ENCODE measurements at regions not wholly inside any gene's neighbourhood (a gene's known extent, or its start where the extent isn't known, plus 50 kb on each side); places are given as distances from the start of the nearest gene placed in this dataset.
"Not testable (repeated sequence)": the region's sequence is repeated elsewhere in the genome, so short reads cannot be mapped to it uniquely, and the experiment has no call there.

- no peak for DNase-seq
- in situ Hi-C loops (cut with MboI; ENCODE audit: low pct_unique_long_range_greater_than_20kb, low sequenced_read_pairs), result loop anchor here (25.0 kb wide), 2 partner anchors 259 to 341 kb away; partner anchors contain the start of gene KLF3
These were observed 343.2 kb upstream of the KLF3 start for GRCh38 chr4:38320833-38321232.

- in situ Hi-C loops (cut with MboI; ENCODE audit: low pct_unique_long_range_greater_than_20kb, low sequenced_read_pairs), result loop anchor here (25.0 kb wide), 2 partner anchors 260 to 340 kb away; partner anchors contain the start of gene KLF3
- no peak for DNase-seq
These were observed 341.3 kb upstream of the KLF3 start for GRCh38 chr4:38322714-38323113.

GRCh38 chr4:38323141-38323641, 340.8 kb upstream of the KLF3 start:
- in situ Hi-C loops (cut with MboI; ENCODE audit: low pct_unique_long_range_greater_than_20kb, low sequenced_read_pairs), result loop anchor here (25.0 kb wide), 2 partner anchors 261 to 339 kb away; partner anchors contain the start of gene KLF3

GRCh38 chr4:38324861-38325628, 339.0 kb upstream of the KLF3 start:
- DNase-seq, result no peak
- in situ Hi-C loops (cut with MboI; ENCODE audit: low pct_unique_long_range_greater_than_20kb, low sequenced_read_pairs), result loop anchor here (25.0 kb wide), 2 partner anchors 263 to 337 kb away; partner anchors contain the start of gene KLF3

More at GRCh38 chr4:38323141-38323641, 340.8 kb upstream of the KLF3 start:
- DNase-seq, result no peak

- no peak for DNase-seq
- in situ Hi-C loops (cut with MboI; ENCODE audit: low pct_unique_long_range_greater_than_20kb, low sequenced_read_pairs), result no loop called here
These were observed 338.4 kb upstream of the KLF3 start for GRCh38 chr4:38325629-38325913.

GRCh38 chr4:38326499-38326898, 337.5 kb upstream of the KLF3 start:
- in situ Hi-C loops (cut with MboI; ENCODE audit: low pct_unique_long_range_greater_than_20kb, low sequenced_read_pairs), result no loop called here

GRCh38 chr4:38327174-38327573, 336.8 kb upstream of the KLF3 start:
- no peak for DNase-seq
- in situ Hi-C loops (cut with MboI; ENCODE audit: low pct_unique_long_range_greater_than_20kb, low sequenced_read_pairs), result no loop called here

More at GRCh38 chr4:38326499-38326898, 337.5 kb upstream of the KLF3 start:
- no peak for DNase-seq

- in situ Hi-C loops (cut with MboI; ENCODE audit: low pct_unique_long_range_greater_than_20kb, low sequenced_read_pairs), result no loop called here
- DNase-seq, result no peak
These were observed 334.8 kb upstream of the KLF3 start for GRCh38 chr4:38328989-38329729.

- in situ Hi-C loops (cut with MboI; ENCODE audit: low pct_unique_long_range_greater_than_20kb, low sequenced_read_pairs), result no loop called here
- no peak for DNase-seq
These were observed 333.7 kb upstream of the KLF3 start for GRCh38 chr4:38330321-38330720.

- DNase-seq, result no peak
- in situ Hi-C loops (cut with MboI; ENCODE audit: low pct_unique_long_range_greater_than_20kb, low sequenced_read_pairs), result no loop called here
These were observed 333.1 kb upstream of the KLF3 start for GRCh38 chr4:38330936-38331335.

GRCh38 chr4:38332699-38333098, 331.3 kb upstream of the KLF3 start:
- DNase-seq, result no peak
- in situ Hi-C loops (cut with MboI; ENCODE audit: low pct_unique_long_range_greater_than_20kb, low sequenced_read_pairs), result no loop called here

GRCh38 chr4:38333219-38333618, 330.8 kb upstream of the KLF3 start:
- in situ Hi-C loops (cut with MboI; ENCODE audit: low pct_unique_long_range_greater_than_20kb, low sequenced_read_pairs), result no loop called here

GRCh38 chr4:38334791-38335190, 329.2 kb upstream of the KLF3 start:
- in situ Hi-C loops (cut with MboI; ENCODE audit: low pct_unique_long_range_greater_than_20kb, low sequenced_read_pairs), result no loop called here
- DNase-seq, result no peak

More at GRCh38 chr4:38333219-38333618, 330.8 kb upstream of the KLF3 start:
- DNase-seq, result no peak

- DNase-seq; in situ Hi-C loops (cut with MboI; ENCODE audit: low pct_unique_long_range_greater_than_20kb, low sequenced_read_pairs): not testable (repeated sequence)
These were observed 325.1 kb upstream of the KLF3 start for GRCh38 chr4:38338939-38339338.

- in situ Hi-C loops (cut with MboI; ENCODE audit: low pct_unique_long_range_greater_than_20kb, low sequenced_read_pairs), result no loop called here
- no peak for DNase-seq
These were observed 320.4 kb upstream of the KLF3 start for GRCh38 chr4:38343608-38344007.

- no peak for DNase-seq
- in situ Hi-C loops (cut with MboI; ENCODE audit: low pct_unique_long_range_greater_than_20kb, low sequenced_read_pairs), result no loop called here
These were observed 319.1 kb upstream of the KLF3 start for GRCh38 chr4:38344929-38345328.

- in situ Hi-C loops (cut with MboI; ENCODE audit: low pct_unique_long_range_greater_than_20kb, low sequenced_read_pairs), result no loop called here
- DNase-seq, result peak; percentile 11
These were observed 316.7 kb upstream of the KLF3 start for GRCh38 chr4:38347251-38347650.

- no peak for DNase-seq
- in situ Hi-C loops (cut with MboI; ENCODE audit: low pct_unique_long_range_greater_than_20kb, low sequenced_read_pairs), result no loop called here
These were observed 309.6 kb upstream of the KLF3 start for GRCh38 chr4:38354421-38354820.

GRCh38 chr4:38354872-38355271, 309.1 kb upstream of the KLF3 start:
- in situ Hi-C loops (cut with MboI; ENCODE audit: low pct_unique_long_range_greater_than_20kb, low sequenced_read_pairs), result no loop called here
- DNase-seq, result no peak

- in situ Hi-C loops (cut with MboI; ENCODE audit: low pct_unique_long_range_greater_than_20kb, low sequenced_read_pairs), result no loop called here
- no peak for DNase-seq
These were observed 307.3 kb upstream of the KLF3 start for GRCh38 chr4:38356686-38357085.

Measured in KBM-7 (cell line).